ENCODE measurements at regions not wholly inside any gene's neighbourhood (a gene's known extent, or its start where the extent isn't known, plus 50 kb on each side); places are given as distances from the start of the nearest gene placed in this dataset.

DNA sequence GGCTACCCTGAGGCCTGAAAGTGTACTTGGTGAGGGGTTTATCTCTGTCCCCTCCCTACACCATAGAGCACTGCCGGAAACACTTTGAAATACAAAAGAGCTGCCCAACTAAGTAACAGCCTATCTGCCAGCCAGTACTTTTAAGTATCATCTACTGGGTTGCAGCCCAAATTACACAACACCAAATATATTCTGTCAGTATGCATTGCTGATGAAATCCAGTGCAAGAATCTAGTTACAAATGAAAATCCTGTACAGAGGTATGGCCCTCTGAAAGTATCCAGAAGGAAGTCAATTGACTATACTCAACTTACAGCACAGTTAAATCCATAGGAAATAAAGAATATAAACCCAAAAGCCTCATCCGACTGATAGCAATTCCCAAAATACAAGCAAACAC lies 280.8 kb downstream of the CCDC85A start:
- H3K36me3 Mint-ChIP-seq (ENCODE audit: unreplicated experiment), result no peaks in the 10 kb centered on the region
- H3K4me3 Mint-ChIP-seq (ENCODE audit: unreplicated experiment), result no peak overlapping the region
- TF ChIP-seq, protein P1, sequence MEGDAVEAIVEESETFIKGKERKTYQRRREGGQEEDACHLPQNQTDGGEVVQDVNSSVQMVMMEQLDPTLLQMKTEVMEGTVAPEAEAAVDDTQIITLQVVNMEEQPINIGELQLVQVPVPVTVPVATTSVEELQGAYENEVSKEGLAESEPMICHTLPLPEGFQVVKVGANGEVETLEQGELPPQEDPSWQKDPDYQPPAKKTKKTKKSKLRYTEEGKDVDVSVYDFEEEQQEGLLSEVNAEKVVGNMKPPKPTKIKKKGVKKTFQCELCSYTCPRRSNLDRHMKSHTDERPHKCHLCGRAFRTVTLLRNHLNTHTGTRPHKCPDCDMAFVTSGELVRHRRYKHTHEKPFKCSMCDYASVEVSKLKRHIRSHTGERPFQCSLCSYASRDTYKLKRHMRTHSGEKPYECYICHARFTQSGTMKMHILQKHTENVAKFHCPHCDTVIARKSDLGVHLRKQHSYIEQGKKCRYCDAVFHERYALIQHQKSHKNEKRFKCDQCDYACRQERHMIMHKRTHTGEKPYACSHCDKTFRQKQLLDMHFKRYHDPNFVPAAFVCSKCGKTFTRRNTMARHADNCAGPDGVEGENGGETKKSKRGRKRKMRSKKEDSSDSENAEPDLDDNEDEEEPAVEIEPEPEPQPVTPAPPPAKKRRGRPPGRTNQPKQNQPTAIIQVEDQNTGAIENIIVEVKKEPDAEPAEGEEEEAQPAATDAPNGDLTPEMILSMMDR (IDR thresholded peaks at IDR 0.05), result no peak
- no peaks in the 10 kb centered on the region for H3K9me3 Mint-ChIP-seq (ENCODE audit: unreplicated experiment)
- H3K27me3 Mint-ChIP-seq (ENCODE audit: unreplicated experiment), result no peaks in the 10 kb centered on the region
- no peak for DNase-seq (ENCODE audit: extremely low spot score, unreplicated experiment)
- H3K27ac Mint-ChIP-seq (ENCODE audit: unreplicated experiment), result no peak overlapping the region
- H3K4me1 Mint-ChIP-seq (ENCODE audit: unreplicated experiment), result no peaks in the 10 kb centered on the region

DNA sequence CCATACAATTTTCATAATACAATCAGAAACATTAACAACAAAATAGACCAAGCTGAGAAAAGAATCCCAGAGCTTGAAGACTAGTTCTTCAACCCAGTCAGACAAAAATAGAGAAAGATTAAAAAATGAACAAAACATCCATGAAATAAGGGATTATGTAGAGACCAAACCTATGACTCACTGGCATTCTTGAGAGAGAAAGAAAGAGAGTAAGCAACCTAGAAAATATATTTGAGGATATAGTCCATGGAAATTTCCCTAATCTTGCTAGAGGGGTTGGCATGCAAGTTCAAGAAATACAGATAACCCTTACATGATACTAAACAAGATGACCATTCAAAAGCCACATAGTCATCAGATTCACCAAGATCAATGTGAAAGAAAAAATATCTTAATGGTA lies 281.7 kb downstream of the CCDC85A start:
- Mint-ChIP-seq H3K9me3 (ENCODE audit: unreplicated experiment) (no peaks in the 10 kb centered on the region), H3K27ac (ENCODE audit: unreplicated experiment) (no peak overlapping the region), H3K4me1 (ENCODE audit: unreplicated experiment) (no peaks in the 10 kb centered on the region), H3K27me3 (ENCODE audit: unreplicated experiment) (no peaks in the 10 kb centered on the region), H3K4me3 (ENCODE audit: unreplicated experiment) (no peak overlapping the region), H3K36me3 (ENCODE audit: unreplicated experiment) (no peaks in the 10 kb centered on the region)
- no peak for DNase-seq (ENCODE audit: extremely low spot score, unreplicated experiment)
- TF ChIP-seq, protein P1 (IDR thresholded peaks at IDR 0.05), result no peak

- H3K27ac Mint-ChIP-seq (ENCODE audit: unreplicated experiment), result no peak overlapping the region
- no peaks in the 10 kb centered on the region for H3K36me3 Mint-ChIP-seq (ENCODE audit: unreplicated experiment)
- no peaks in the 10 kb centered on the region for H3K4me1 Mint-ChIP-seq (ENCODE audit: unreplicated experiment)
- TF ChIP-seq, protein P1 (IDR thresholded peaks at IDR 0.05), result no peak
- no peaks in the 10 kb centered on the region for H3K9me3 Mint-ChIP-seq (ENCODE audit: unreplicated experiment)
- DNase-seq (ENCODE audit: extremely low spot score, unreplicated experiment), result no peak
- H3K4me3 Mint-ChIP-seq (ENCODE audit: unreplicated experiment), result no peak overlapping the region
- H3K27me3 Mint-ChIP-seq (ENCODE audit: unreplicated experiment), result peaks cover 16% of the 10 kb centered on the region
Measured at GRCh38 chr2:56473524-56473923, 289.7 kb downstream of the CCDC85A start.

- TF ChIP-seq, protein P1 (IDR thresholded peaks at IDR 0.05), result no peak
- Mint-ChIP-seq H3K9me3 (ENCODE audit: unreplicated experiment) (no peaks in the 10 kb centered on the region), H3K27ac (ENCODE audit: unreplicated experiment) (no peak overlapping the region), H3K27me3 (ENCODE audit: unreplicated experiment) (peaks cover 16% of the 10 kb centered on the region), H3K4me1 (ENCODE audit: unreplicated experiment) (no peaks in the 10 kb centered on the region), H3K36me3 (ENCODE audit: unreplicated experiment) (no peaks in the 10 kb centered on the region), H3K4me3 (ENCODE audit: unreplicated experiment) (no peak overlapping the region)
- no peak for DNase-seq (ENCODE audit: extremely low spot score, unreplicated experiment)
Measured at GRCh38 chr2:56474412-56475158, 290.8 kb downstream of the CCDC85A start.

- Mint-ChIP-seq H3K9me3 (ENCODE audit: unreplicated experiment) (no peaks in the 10 kb centered on the region), H3K27me3 (ENCODE audit: unreplicated experiment) (peaks cover 16% of the 10 kb centered on the region), H3K27ac (ENCODE audit: unreplicated experiment) (no peak overlapping the region), H3K36me3 (ENCODE audit: unreplicated experiment) (no peaks in the 10 kb centered on the region), H3K4me1 (ENCODE audit: unreplicated experiment) (no peaks in the 10 kb centered on the region), H3K4me3 (ENCODE audit: unreplicated experiment) (no peak overlapping the region)
- no peak for DNase-seq (ENCODE audit: extremely low spot score, unreplicated experiment)
- TF ChIP-seq, protein P1 (IDR thresholded peaks at IDR 0.05), result no peak
Measured at GRCh38 chr2:56475191-56475590, 291.4 kb downstream of the CCDC85A start.
